Hematopoietic multipotent progenitor cell treated with erythropoietin and hydrocortisone succinate and interleukin-3 and kit ligand, for 17 days (in vitro differentiated cells): ENCODE measurements at regions not wholly inside any gene's neighbourhood (a gene's known extent, or its start where the extent isn't known, plus 50 kb on each side); places are given as distances from the start of the nearest gene placed in this dataset.

Source experiments
- DNase-seq: peaks from one replicate; pipeline ENCODE4 v3.0.0-alpha.2; 2015; ENCODE audit warnings: low spot score

DNA sequence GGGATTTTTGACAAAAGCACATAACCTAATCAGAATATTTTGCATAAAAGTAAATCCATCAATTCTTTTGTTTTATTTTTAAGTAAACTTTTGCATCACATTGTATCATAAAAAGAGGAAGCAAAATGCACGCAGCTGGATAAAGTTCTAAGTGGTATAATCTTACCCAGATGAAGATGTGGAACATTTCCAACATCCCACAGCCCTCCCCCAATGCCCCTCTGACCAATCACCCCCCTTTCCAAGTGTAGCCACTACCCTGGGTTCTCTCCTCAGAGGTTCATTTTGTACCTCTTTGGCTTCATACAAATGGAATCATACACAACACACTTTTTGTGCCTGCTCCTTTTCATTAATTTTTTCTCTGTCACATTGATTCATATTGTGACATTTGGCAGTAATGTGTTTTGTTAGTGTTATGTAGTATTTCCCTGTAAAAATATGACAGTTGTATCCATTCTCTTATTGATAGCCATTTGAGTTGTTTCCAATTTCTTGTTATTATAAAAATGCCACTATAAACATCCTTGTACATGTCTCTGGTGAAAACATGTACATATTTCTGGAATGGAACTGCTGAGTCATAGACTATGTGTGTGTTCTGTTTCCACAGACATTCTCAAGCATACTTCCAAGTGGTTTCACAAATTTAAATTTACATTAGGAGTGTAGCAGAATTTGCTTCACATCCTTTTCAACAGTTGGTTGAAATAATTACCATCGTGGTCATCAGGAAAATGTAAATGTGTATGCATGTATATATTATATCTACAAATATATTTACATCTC is 92.9 kb upstream of the SYNDIG1 start:
- no peak for DNase-seq

DNA sequence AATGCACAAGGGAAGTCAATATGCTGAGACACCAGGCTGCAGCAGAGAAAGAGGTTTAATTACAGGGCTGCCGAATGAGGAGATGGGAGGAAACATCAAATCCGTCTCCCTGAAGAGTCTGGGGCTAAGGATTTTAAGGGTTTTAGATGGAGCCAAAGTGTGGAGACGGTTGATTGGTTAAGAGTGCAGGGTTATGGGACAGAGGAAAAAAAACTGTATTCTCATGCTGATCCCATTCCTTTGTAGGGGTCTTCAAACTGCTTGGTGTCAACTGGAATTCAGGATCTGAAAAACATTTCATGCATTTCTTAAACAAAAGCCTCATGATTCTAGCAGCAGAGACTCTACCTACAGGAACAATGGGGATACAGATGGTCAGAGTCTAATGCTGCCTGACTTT is 96.1 kb upstream of the SYNDIG1 start:
- DNase-seq = no peak

DNA sequence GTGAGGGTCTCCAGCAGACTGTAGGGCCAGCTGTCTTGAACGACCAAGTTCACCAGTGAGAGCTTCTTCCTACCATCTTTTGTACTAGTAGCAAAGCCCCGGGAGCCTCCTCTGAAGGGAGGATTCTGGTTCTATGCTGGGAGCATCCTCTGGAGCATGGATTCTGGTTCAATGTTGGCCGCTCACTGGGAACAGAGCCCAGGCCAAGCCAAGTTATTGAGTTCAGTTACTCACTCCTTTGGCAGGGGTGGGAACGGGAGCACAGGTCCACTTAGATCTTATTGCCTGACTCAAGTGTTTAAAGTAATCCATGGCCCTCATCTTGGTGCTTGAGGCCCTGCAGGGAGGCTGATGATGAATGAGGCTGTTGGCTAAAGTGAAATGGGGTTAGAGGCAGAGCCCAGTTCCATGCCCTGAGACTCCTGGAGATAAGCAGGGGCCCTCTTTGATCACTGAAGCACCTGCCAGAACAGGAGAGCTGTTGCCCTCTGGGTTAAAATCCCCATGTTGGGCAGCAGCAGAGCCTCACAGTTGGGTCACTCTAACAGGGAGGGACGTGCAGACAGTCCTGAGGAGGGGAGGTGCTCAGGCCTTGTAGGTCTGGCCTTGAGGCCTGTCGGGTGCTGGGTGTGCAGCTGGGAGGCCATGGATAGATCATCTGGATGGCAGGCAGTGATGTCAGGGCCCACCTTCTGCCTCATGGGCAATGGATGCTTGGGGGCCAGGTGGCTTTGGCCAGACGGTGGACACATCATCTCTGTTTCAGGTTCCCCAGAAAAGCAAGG is 98.3 kb upstream of the SYNDIG1 start:
- no peak for DNase-seq

DNA sequence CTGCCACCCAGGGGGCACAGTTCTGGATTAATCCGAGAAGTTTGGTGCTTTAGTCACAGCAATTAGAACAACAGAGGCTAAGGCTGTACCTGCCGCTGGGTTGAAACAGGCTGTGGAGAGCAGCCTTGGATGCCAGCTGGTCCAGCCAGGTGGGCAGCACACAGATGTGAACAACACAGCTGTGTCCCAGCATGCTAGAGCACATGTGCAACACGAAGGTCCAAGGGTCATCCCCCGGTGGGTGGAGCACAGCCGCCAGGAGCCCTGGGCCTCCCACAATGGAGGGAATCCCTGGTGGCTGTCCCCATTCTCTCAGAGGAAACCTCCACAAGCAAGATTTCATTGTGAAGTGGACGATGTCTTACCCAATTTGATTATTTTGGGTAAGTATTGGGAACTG is 99.2 kb upstream of the SYNDIG1 start:
- DNase-seq = no peak

DNA sequence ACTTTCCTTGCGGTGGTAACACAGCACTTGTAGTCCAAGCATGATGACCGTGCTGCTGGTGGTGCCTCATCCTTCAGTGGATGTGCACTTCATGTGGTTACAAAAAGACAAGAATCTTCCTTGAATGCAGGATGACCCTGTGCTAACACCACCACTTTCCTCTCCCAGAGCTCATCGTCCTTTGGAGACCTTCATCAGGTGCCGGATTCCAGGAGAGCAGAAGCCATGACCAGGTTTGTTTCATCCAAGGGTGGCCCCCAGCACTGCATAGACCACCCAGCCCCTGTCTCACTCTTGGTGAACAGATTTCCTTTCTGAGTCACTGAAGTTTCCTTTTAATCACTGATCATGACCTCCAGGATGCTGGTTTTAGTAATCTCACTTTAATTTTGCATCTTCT is 101.2 kb upstream of the SYNDIG1 start:
- DNase-seq = no peak

DNA sequence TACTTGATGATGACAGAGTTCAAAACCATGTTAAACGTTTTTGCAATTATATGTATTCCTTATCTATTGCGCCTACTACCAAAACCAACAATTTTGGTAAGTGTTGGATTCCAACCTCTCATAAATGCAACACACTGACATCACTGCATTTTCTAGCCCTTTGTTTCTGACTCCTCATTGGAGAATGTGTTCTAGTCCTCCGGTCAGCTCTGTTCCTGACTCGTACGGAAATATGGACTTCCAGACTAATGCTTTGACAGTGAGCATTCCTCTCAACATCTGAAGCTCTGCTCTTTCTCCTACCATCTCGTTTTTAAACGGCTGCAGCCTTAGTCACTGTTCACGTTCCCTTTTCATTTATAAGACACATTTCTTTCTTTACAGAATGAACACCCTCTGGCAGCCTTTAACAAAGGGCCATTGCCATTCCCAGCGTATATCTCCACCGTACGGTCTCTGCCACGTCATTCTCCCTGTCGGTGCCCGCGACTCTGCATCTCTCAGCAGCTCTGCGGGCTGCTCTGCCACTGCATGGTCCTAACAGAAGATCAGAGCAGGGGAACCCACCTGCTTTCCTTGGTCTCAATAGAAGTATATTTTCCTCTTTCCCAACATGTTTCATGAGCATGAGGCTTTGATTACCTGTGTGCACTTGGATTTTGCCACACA is 103.0 kb upstream of the SYNDIG1 start:
- no peak for DNase-seq

DNA sequence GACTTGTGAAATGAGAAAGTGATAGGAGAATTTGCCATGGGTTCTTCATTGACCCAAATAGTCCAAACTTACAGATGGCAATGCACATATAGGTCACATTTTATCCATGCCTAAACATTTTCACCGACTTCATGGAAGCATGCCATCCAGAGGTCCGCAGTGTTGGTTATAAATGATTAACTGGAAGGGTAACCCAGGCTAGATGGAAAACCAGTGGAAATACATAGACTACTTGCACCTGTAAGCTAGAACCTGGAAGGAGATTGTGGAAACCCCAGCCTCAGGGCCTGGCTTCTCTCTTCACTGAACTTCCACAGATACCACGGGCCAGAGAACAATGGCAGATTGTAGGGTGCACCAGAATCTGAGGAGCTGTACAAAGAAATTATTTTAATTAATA is 103.8 kb upstream of the SYNDIG1 start:
- DNase-seq = no peak

DNA sequence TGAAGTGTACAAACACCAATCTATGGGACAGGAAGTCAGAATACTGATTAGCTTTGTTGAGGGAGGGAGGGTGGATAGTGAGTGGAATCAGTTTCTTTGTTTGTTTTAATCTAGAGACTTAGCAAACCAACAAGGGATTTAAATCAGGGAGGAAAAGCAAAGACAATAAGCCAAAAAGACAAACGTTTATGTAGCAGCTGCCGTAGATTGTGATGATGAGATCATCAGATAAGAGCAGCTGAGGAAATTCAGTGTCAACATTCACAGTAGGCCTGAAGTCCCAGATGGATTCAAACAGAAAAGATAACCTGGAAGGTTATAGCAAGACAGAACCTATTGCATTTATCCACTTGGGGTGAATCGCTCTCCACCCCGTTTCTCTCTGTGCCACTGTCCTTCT is 104.9 kb upstream of the SYNDIG1 start:
- DNase-seq = no peak

DNA sequence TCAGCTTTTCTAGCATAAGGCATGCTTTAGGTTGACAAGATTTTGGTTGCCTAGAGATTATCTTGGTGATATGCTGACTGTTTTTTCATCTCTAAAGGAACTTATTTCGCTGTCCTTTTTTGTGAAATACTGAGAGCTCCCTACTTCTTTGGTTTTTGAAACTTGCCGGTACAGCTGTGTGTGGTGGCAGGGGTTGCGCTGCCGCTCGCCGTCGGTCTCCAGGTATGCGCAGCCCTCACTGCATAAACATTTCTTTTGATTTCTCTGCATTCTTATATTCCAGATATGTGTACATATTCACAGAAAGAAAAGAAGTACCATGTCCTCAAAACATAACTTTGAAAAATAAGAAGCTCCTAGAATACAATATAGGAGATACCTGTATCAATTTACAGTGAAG is 106.4 kb upstream of the SYNDIG1 start:
- no peak for DNase-seq

DNA sequence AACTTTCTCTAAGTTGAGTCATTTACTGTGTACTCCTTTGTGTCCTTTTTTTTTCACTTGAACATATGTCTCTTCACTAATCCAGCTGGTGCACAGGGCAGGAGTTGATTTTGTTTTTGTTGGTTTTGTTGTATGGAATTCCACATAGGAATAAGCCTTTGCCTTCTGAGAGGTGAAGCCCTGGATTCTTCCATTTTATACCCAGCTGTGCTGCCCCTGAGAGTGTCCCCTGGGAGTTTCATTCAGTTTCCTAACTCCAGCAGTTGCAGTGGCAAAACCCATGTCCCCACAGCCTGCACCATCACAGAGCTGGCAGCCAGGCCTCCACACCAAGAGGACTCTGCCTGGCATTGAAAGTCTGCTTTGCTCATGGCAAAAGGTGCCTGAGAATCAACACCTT is 107.3 kb upstream of the SYNDIG1 start:
- no peak for DNase-seq

DNA sequence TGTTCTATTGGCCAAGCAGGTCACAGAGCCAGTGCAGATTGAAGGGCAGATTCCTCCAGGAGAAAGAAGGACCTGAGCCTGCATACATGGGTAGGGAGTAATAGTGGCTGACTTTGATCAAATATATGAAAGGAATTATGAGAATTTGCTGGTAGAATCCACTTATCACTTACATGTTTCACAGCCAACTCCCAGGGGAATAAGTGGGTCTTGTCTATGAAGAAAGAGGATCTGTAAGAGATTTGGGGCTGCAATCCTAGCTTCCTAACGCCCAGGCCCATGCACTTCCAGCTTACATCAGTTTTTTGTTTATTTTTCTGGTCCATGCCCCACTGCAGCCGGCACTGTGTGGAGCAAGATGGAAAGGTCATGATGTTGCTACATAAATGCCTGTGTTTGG is 107.9 kb upstream of the SYNDIG1 start:
- no peak for DNase-seq

DNA sequence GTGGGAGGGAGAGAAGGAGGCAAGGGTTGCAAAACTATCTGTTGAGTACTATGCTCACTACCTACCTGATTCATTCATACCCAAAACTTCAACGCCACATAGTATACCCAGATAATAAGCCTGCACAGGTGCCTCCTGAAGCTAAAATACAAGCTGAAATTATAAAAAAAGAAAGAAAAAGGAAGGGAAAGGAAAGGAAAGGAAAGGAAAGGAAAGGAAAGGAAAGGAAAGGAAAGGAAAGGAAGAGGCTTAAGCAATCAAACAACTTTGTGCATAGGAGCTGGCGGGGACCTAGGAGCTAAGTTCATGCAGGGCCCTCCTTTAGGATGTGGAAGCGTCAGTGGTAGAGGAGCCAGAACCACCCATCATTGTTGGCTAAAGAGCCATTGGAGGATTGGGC is 108.9 kb upstream of the SYNDIG1 start:
- DNase-seq = no peak

DNA sequence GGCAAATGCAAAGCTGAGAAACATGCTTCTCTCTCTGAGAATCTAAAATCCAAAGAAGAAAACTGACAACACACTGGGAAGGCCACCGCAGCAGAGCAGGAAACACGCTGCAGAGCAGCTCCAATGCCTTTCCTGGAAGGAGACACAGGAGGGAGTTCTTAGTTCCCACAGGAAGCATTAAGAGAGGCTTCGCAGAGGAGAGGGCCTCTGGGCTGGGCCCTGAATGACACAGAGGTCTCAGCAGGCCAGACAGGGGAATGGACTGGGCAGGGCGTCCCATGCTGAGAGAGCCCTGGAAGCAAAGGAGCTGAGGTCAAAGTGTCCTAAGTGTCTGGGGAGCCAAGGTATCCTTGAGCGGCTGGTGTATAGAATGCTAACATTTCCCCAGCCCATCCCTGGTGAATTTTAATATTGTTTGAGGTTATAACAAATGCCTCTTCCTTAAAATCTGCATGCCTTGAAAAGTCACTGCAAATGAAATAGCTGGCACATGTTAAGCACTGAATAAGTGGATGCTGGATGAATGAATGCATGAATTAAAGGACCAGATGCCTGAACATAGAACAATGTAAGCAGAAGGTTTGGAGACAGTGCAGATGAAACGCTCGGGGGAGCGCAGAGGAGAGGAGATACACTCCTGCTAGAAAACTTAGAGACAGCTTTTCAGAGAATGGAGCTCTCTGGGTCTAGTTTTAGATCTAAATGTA is 110.0 kb upstream of the SYNDIG1 start:
- DNase-seq = no peak

DNA sequence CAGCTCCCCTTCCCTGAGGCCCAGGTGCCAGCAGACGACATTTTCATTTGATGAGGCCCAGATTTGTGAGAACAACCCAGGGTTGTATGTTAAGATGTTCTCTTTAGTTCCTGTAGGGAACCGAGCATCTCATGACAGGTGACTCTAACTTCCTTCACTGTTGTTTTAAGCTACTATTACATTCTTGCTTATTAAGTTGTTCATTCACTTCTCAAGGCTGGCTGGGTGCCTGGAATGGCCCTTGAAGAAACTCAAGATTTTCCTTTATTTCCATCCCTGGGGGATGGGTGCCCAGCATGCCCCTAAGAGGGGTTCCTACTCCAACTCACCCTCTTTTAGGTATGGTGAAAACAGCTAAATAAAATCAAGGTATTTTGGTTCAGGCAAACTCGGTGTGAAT is 111.5 kb upstream of the SYNDIG1 start:
- DNase-seq = no peak

DNA sequence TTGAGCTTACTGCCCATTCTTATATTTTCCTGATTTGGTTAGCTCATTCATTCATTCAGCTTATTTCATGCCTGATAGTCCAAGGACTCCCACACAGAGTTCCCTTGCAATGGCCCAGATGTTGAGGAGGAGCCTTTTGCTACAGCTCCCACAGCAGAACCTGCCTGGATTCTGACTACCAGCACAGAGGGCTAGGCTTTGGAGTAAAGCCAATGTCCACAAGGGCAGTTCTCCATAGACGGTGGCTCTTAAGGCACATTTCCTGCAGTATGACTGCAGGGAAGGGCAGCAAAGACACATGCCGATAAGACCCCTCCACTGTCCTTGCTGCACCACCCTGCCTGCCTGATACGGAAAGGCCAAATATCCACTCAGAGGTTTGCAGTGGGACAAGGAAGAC is 112.3 kb upstream of the SYNDIG1 start:
- no peak for DNase-seq

DNA sequence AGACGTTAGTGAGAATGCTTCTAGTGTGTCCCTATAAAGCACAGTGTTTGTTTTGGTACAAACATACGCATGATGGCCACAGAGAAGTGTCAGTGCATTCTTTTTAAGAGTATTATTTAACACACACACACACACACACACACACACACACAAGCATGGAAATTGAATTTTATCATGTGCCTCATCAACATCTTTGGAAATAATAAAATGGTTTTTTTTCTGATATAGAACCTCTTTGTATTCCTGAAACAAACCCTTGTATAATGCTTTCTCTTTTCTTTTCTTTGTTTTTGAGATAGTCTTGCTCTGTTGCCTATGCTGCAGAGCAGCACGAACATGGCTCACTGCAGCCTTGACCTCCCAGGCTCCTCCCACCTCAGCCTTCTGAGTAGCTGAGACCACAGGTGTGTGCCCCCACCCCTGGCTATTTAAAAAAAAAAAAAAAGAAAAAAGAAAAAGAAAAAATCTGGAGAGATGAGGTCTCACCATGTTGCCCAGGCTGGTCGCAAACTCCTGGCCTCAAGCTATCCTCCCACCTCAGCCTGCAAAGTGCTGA is 116.2 kb upstream of the SYNDIG1 start:
- no peak for DNase-seq

DNA sequence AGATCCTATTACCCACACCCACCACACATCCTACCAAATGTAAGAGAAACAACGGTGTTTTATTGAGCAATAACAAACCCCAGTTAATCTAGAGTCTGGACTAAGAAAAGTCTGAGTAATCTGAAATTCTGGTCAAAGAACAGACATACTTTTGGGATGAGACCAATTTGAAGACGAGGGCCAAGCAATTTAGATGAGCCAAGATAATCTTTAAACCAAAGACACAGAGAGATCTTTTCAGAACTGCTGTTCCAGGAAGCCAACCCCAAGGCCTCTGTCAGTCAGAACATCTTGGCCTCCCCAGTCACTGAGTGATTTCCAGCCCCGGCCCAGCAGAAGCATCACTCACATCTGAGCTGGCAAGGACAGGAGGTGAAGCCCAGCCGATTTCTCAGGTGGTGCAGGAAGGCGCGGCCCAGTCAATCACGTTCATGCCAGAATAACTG is 118.5 kb upstream of the SYNDIG1 start:
- DNase-seq = no peak

DNA sequence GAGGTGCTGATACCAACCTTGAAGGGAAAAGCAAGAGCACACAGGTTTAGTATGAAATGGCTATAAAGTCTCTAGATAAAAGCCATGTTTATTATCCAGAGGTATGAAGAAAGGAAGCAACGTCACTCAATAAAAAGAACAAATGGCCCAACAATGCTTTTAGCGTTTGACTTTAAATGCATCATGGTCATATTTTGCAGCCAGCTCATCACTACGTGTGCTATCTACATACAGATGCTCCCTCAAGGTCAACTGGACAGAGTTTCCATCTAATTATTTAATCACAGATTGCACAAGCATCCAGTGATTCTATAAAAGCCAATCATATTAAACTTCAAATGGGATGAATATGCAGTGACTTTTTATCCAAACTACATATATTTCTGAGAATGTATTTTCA is 127.6 kb upstream of the SYNDIG1 start:
- no peak for DNase-seq

DNA sequence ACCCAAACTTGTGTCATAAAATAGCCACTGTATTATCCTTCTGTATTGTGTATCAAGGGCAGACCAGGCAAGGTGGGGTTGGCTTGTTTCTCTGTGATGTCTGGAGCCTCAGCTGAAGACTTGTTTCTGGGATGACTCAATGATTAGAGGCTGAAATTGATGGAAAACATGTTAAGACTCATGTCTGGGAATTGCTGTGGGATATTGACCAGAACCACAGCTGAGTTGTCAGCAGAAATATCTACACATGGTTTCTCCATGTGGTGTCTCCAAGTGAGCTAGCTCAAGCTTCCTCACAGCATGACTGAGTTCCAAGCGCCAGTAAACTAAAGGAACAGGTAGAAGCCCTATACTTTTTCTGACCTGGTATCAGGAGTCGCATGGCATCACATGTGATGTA is 128.5 kb upstream of the SYNDIG1 start:
- DNase-seq = no peak

DNA sequence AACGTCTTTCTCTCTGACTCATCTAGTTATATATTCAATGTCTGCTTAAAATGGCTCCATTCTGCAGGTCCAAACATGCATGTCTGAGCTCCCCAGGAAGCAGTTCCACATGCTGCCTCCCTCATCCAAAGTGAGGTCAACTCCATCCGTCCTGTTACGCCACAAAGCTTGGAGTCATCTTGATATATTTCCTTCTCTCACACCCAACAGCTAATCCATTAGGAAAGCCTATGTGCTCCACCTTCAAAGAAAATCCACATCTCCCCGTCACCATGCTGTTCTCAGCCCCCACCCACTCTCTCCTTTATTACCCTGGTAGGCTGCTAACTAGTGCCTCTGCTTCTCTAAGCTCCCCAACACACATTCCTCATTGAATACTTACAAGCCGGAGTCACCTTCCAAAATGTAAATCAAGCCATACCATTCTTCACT is 130.2 kb upstream of the SYNDIG1 start:
- DNase-seq = no peak

DNA sequence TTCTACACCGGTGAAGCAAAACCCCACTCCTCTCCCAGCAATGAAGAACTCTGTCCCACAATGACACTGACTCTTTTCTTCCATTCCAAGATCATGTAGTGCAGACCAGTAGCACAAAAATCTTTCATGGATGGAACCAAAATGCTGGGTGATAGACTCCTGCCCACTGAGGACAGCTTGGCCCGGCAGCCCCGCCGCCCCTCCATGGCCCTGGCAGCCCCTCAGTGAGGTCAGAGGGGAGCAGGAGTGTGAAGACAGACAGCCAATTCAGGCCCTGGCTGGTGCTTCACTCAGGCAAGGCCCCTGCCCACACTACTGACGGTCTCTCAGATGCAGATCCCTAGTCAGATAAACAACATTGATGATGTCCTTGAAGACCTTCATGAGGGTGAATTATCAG is 131.9 kb upstream of the SYNDIG1 start:
- DNase-seq = no peak

DNA sequence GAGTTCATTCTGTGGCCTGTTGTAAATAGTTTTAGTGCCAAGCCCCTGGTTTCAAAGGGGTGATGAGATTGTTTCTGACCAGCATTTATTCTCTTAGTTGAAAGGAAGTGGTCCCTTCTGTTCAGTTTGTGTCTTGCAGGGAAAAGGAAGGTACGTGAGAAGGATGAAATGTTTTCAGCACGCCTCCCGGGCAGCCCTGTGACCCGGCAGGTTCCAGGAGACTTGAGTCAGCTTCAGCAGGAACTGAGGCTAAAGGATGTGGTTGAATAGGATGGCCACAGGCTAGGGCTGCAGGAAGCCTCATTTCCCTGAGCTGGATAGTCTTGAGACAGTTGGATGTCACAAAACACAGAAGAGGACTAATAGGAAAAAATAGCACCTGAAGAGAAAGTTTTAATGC is 132.4 kb upstream of the SYNDIG1 start:
- no peak for DNase-seq
